Liver (tissue), 8 donors: ENCODE measurements at regions not wholly inside any gene's neighbourhood (a gene's known extent, or its start where the extent isn't known, plus 50 kb on each side); places are given as distances from the start of the nearest gene placed in this dataset.

Experiments
- DNase-seq: peaks from one replicate; pipeline ENCODE4 v3.0.0-alpha.2; 2017; ENCODE audit warnings: low spot score
- H3K27ac ChIP-seq, 2 donors: one replicate each; pipeline ENCODE4 v1.7.0; 2013; ENCODE audit warnings: inconsistent platforms in 2 of 2, low read length in 2 of 2, control low read depth in 1 of 2, low read depth in 1 of 2, mild to moderate bottlenecking in 1 of 2
- H3K27me3 ChIP-seq, 4 donors: one replicate each; pipeline versions ENCODE4 v1.6.1 to v1.7.0; 2013; ENCODE audit warnings: low read length in 3 of 4, inconsistent platforms in 1 of 4, mild to moderate bottlenecking in 1 of 4, moderate library complexity in 1 of 4; ENCODE audit not compliant: control insufficient read depth in 4 of 4, insufficient read depth in 4 of 4
- H3K36me3 ChIP-seq, 4 donors: one replicate each; pipeline versions ENCODE4 v1.6.1 to v1.7.0; 2013; ENCODE audit warnings: low read length in 3 of 4, mild to moderate bottlenecking in 3 of 4, low read depth in 1 of 4, moderate library complexity in 1 of 4; ENCODE audit not compliant: control insufficient read depth in 4 of 4, insufficient read depth in 3 of 4
- H3K4me1 ChIP-seq, 4 donors: one replicate each; pipeline versions ENCODE4 v1.6.1 to v1.7.0; 2013; ENCODE audit warnings: low read length in 3 of 4, mild to moderate bottlenecking in 3 of 4, moderate library complexity in 1 of 4; ENCODE audit not compliant: control insufficient read depth in 4 of 4, insufficient read depth in 4 of 4
- H3K4me3 ChIP-seq, 3 donors: one replicate each; pipeline versions ENCODE4 v1.6.1 to v1.7.0; 2013; ENCODE audit warnings: low read length in 3 of 3, control low read depth in 1 of 3, low read depth in 1 of 3, mild to moderate bottlenecking in 1 of 3
- H3K9ac ChIP-seq, 2 donors: one replicate each; pipeline ENCODE4 v1.7.0; 2013; ENCODE audit warnings: low read length in 2 of 2, mild to moderate bottlenecking in 2 of 2, moderate library complexity in 2 of 2, control low read depth in 1 of 2, low read depth in 1 of 2
- H3K9me3 ChIP-seq, 4 donors: one replicate each; pipeline versions ENCODE4 v1.6.1 to v1.7.0; 2013; ENCODE audit warnings: low read length in 3 of 4; ENCODE audit not compliant: control insufficient read depth in 4 of 4
- FOXA1 ChIP-seq: IDR thresholded peaks from 2 replicates; pipeline ENCODE4 v1.6.1; 2016; ENCODE audit warnings: antibody characterized with exemption
- GABPA ChIP-seq, 2 donors: IDR thresholded peaks in 1 of 2; conservative IDR thresholded peaks in 1 of 2; 2 replicates each; pipeline ENCODE4 v1.6.1; 2016; ENCODE audit warnings: antibody characterized with exemption in 2 of 2, mild to moderate bottlenecking in 1 of 2, moderate library complexity in 1 of 2
- HNF4A ChIP-seq, 2 donors: conservative IDR thresholded peaks; 2 replicates each; pipeline ENCODE4 v1.6.1; 2016; ENCODE audit warnings: antibody characterized with exemption in 2 of 2, mild to moderate bottlenecking in 2 of 2
- HNF4G ChIP-seq: IDR thresholded peaks from 2 replicates; pipeline ENCODE4 v1.6.1; 2016; ENCODE audit warnings: antibody characterized with exemption
- RAD21 ChIP-seq, 2 donors: IDR thresholded peaks; 2 replicates each; pipeline ENCODE4 v1.6.1; 2016; ENCODE audit warnings: antibody characterized with exemption in 2 of 2, mild to moderate bottlenecking in 2 of 2
- RXRA ChIP-seq, 2 donors: IDR thresholded peaks; 2 replicates each; pipeline ENCODE4 v1.6.1; 2017 to 2018; ENCODE audit warnings: antibody characterized with exemption in 2 of 2, mild to moderate bottlenecking in 1 of 2
- SP1 ChIP-seq: IDR thresholded peaks from 2 replicates; pipeline ENCODE4 v1.6.1; 2018; ENCODE audit warnings: antibody characterized with exemption, mild to moderate bottlenecking
- TAF1 ChIP-seq: conservative IDR thresholded peaks from 2 replicates; pipeline ENCODE4 v1.6.1; 2016; ENCODE audit warnings: antibody characterized with exemption, mild to moderate bottlenecking
- YY1 ChIP-seq: IDR thresholded peaks from 2 replicates; pipeline ENCODE4 v1.6.1; 2016; ENCODE audit warnings: antibody characterized with exemption, mild to moderate bottlenecking
- WGBS: extraction: QIAGEN DNeasy Blood & Tissue Kit; methylation state at CpG from one replicate; pipeline ENCODE4 v1.1.7; 2013; 5-methylcytosine and 5-hydroxymethylcytosine counted together
- TF ChIP-seq, protein P1 (sequence below): IDR thresholded peaks from 2 replicates; pipeline ENCODE4 v1.6.1; 2016; ENCODE audit warnings: antibody characterized with exemption, mild to moderate bottlenecking
- TF ChIP-seq, protein P2 (sequence below): IDR thresholded peaks from 2 replicates; pipeline ENCODE4 v1.6.1; 2016; ENCODE audit warnings: antibody characterized with exemption
- TF ChIP-seq, protein P3 (sequence below): fragments of 150-350 bp; IDR thresholded peaks from 2 replicates; pipeline ENCODE4 v1.5.1; 2017; ENCODE audit warnings: improper control_type of control experiment, low read depth, low read length; ENCODE audit not compliant: missing input control
- donor health status: healthy.
- donor health status: healthy.
- donor health status: healthy.
- donor health status: healthy.
- donor health status: healthy.

DNA sequence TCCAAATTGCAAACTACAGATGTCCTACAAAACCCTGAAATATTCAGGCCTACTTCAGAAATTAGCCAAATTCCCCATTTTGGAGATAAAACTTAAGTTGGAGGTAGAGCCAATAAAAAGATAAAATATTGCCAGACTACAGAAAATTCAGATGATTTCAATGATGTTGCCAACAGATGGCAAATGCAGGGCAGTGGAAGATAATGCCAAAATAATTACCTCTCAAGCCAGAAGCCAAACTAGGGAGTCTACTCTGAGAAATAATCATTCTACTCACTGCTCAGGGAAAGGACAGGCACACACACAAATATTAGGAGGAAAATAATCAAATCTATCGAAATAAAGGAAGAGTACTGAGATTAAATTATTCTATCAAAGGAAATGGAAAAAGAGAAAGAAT is 347.5 kb upstream of the CCNG1 start:
- TF ChIP-seq TAF1, result no peak
- no peak for TF ChIP-seq GABPA (IDR thresholded peaks at IDR 0.05 in 1 of 2, conservative IDR thresholded peaks at IDR 0.05 in 1 of 2)
- TF ChIP-seq RAD21 (IDR thresholded peaks at IDR 0.05), result no peak
- TF ChIP-seq YY1, result no peak
- no peak for TF ChIP-seq FOXA1
- TF ChIP-seq RXRA (IDR thresholded peaks at IDR 0.05), result no peak
- no peak for TF ChIP-seq SP1
- no peak for TF ChIP-seq HNF4G
- Histone ChIP-seq H3K27ac (no peak overlapping the region), H3K9ac (no peak overlapping the region), H3K4me3 (no peak overlapping the region), H3K4me1 (no peaks in the 10 kb centered on the region), H3K27me3 (no peaks in the 10 kb centered on the region), H3K9me3 (no peaks in the 10 kb centered on the region), H3K36me3 (no peaks in the 10 kb centered on the region)
- WGBS, result 76% methylated on average over 1 of the region's 1 CpG
- no peak for DNase-seq

DNA sequence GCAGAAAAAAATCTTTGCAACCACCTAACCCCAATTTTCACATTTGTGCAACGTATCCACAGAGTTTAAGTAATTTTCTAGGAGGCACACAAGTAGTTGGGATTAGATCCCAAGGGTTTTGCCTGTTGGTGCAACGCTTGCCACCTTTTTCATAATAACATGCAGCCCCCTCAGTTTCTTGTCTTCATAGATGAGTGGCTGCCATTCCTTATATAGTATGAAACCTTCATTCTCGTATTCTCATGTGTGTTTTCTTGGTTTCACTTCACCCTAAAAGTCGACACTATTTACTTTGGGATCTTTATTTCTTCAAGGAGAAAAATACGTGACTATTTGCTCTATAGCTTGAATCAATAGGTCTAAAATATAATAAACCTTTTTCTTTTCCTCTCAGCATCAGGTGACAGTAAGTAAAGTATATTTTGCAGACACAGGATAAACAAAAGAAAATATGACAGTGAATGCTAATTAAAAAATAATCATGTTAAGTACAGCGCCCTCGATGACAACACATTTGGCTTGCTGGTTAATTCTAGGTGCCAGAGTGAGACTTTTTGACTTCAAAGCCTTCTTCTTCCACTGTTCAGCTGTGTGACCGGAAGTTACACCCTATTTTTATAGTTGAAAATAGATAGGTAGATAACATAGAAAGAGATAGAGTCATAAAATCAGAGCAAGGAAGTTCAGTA is 342.8 kb upstream of the CCNG1 start:
- TF ChIP-seq HNF4G (no peak), RXRA (IDR thresholded peaks at IDR 0.05) (no peak), SP1 (no peak), RAD21 (IDR thresholded peaks at IDR 0.05) (no peak)
- TF ChIP-seq, protein P1, sequence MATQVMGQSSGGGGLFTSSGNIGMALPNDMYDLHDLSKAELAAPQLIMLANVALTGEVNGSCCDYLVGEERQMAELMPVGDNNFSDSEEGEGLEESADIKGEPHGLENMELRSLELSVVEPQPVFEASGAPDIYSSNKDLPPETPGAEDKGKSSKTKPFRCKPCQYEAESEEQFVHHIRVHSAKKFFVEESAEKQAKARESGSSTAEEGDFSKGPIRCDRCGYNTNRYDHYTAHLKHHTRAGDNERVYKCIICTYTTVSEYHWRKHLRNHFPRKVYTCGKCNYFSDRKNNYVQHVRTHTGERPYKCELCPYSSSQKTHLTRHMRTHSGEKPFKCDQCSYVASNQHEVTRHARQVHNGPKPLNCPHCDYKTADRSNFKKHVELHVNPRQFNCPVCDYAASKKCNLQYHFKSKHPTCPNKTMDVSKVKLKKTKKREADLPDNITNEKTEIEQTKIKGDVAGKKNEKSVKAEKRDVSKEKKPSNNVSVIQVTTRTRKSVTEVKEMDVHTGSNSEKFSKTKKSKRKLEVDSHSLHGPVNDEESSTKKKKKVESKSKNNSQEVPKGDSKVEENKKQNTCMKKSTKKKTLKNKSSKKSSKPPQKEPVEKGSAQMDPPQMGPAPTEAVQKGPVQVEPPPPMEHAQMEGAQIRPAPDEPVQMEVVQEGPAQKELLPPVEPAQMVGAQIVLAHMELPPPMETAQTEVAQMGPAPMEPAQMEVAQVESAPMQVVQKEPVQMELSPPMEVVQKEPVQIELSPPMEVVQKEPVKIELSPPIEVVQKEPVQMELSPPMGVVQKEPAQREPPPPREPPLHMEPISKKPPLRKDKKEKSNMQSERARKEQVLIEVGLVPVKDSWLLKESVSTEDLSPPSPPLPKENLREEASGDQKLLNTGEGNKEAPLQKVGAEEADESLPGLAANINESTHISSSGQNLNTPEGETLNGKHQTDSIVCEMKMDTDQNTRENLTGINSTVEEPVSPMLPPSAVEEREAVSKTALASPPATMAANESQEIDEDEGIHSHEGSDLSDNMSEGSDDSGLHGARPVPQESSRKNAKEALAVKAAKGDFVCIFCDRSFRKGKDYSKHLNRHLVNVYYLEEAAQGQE, result no peak
- TF ChIP-seq, protein P2, sequence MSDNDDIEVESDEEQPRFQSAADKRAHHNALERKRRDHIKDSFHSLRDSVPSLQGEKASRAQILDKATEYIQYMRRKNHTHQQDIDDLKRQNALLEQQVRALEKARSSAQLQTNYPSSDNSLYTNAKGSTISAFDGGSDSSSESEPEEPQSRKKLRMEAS, result no peak
- Histone ChIP-seq H3K27me3 (no peaks in the 10 kb centered on the region), H3K9ac (no peak overlapping the region), H3K27ac (no peak overlapping the region), H3K4me3 (no peak overlapping the region), H3K36me3 (no peaks in the 10 kb centered on the region), H3K9me3 (no peaks in the 10 kb centered on the region), H3K4me1 (no peaks in the 10 kb centered on the region)
- no peak for DNase-seq
- 62% methylated on average over 8 of the region's 8 CpGs for WGBS

DNA sequence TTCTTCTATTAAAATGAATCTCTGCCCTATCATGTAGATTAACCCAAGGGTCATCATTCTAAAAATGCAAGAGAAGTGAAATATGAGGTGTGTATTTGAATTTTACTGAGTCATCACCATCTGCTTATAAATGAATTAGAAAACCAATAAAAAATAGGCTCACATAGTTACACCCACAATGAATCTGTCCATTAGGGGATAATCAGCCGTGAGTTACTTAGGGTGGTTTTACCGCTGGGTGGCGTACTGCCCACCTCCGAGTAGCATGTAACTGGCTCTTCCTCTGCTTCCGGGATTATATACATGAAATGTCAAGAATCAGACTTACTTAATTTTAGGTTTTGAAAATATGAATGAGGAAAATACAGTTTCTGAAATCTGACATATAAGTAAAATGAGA is 332.9 kb upstream of the CCNG1 start:
- Histone ChIP-seq H3K9me3 (no peaks in the 10 kb centered on the region), H3K9ac (no peak overlapping the region), H3K27me3 (no peaks in the 10 kb centered on the region), H3K4me3 (no peak overlapping the region), H3K36me3 (no peaks in the 10 kb centered on the region), H3K4me1 (no peaks in the 10 kb centered on the region), H3K27ac (no peak overlapping the region)
- WGBS, result 49% methylated on average over 5 of the region's 5 CpGs
- DNase-seq, result no peak
- peak; percentile 39 to 40 for TF ChIP-seq RAD21 (IDR thresholded peaks at IDR 0.05)
- TF ChIP-seq, protein P3, sequence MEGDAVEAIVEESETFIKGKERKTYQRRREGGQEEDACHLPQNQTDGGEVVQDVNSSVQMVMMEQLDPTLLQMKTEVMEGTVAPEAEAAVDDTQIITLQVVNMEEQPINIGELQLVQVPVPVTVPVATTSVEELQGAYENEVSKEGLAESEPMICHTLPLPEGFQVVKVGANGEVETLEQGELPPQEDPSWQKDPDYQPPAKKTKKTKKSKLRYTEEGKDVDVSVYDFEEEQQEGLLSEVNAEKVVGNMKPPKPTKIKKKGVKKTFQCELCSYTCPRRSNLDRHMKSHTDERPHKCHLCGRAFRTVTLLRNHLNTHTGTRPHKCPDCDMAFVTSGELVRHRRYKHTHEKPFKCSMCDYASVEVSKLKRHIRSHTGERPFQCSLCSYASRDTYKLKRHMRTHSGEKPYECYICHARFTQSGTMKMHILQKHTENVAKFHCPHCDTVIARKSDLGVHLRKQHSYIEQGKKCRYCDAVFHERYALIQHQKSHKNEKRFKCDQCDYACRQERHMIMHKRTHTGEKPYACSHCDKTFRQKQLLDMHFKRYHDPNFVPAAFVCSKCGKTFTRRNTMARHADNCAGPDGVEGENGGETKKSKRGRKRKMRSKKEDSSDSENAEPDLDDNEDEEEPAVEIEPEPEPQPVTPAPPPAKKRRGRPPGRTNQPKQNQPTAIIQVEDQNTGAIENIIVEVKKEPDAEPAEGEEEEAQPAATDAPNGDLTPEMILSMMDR, result peak; percentile 15
- no peak for TF ChIP-seq FOXA1
- TF ChIP-seq HNF4A (conservative IDR thresholded peaks at IDR 0.05), result no peak
